ENCODE measurements at regions not wholly inside any gene's neighbourhood (a gene's known extent, or its start where the extent isn't known, plus 50 kb on each side); places are given as distances from the start of the nearest gene placed in this dataset.

DNA sequence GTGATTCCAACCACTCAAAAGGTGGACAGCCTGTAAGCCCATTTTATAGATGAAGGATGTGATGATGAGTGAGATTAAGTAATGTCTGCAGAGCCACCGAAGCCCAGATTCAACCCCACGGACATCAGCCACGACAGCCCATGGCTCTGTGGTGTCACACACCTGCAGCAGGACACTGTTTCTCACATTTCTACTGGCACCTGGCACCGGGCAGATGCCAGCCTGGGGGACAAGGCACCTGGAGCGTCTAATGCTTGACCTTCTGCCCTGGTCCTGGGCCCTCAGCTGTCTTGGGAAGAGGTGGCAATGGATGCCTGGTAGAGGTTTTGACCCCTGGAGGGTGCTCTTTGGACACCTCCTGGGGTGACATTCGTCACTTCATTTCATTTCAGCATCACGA, 176.3 kb downstream of the ANAPC1 start:
- TF ChIP-seq CTCF (IDR thresholded peaks at IDR 0.05; ENCODE audit: insufficient read depth, missing control alignments): no peak
- no peak for FAIRE-seq
- no peak for DNase-seq (ENCODE audit: insufficient read length, low spot score)

- DNase-seq (ENCODE audit: insufficient read length, low spot score) (no peak), FAIRE-seq (no peak)
Measured at GRCh38 chr2:111708476-111709180, 175.4 kb downstream of the ANAPC1 start.

DNA sequence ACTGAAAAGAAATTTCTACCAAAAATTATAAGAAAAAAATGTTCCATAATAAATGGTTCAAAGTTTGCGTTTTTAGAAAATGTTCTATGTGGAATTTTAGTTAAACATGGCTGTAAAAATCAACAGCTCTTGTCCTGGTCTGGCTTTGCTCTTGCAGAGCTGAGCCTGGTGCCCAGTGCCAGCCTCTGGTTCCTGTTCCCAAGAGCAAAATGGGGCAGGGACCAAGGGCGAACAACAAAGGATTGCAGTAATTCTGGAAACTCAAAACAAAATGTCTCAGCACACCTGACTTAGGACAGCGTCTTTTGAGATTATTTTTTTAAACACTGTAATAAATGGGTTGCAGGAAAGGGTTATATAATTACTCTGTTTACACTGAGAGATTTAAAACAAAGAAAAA, 174.7 kb downstream of the ANAPC1 start:
- FAIRE-seq (no peak), DNase-seq (ENCODE audit: insufficient read length, low spot score) (no peak)
- no peak for TF ChIP-seq CTCF (IDR thresholded peaks at IDR 0.05; ENCODE audit: insufficient read depth, missing control alignments)

More at GRCh38 chr2:111708476-111709180, 175.4 kb downstream of the ANAPC1 start:
- no peak for TF ChIP-seq CTCF (IDR thresholded peaks at IDR 0.05; ENCODE audit: insufficient read depth, missing control alignments)

- no peak for DNase-seq (ENCODE audit: insufficient read length, low spot score)
- no peak for FAIRE-seq
- no peak for TF ChIP-seq CTCF (IDR thresholded peaks at IDR 0.05; ENCODE audit: insufficient read depth, missing control alignments)
Measured at GRCh38 chr2:111710085-111710484, 173.9 kb downstream of the ANAPC1 start.

GRCh38 chr2:111710613-111711012, 173.4 kb downstream of the ANAPC1 start:
- TF ChIP-seq CTCF (IDR thresholded peaks at IDR 0.05; ENCODE audit: insufficient read depth, missing control alignments): no peak
- DNase-seq (ENCODE audit: insufficient read length, low spot score) (no peak), FAIRE-seq (no peak)

- DNase-seq (ENCODE audit: insufficient read length, low spot score) (no peak), FAIRE-seq (no peak)
- TF ChIP-seq CTCF (IDR thresholded peaks at IDR 0.05; ENCODE audit: insufficient read depth, missing control alignments): no peak
Measured at GRCh38 chr2:111711270-111711669, 172.7 kb downstream of the ANAPC1 start.

GRCh38 chr2:111712361-111712760, 171.6 kb downstream of the ANAPC1 start:
- DNase-seq (ENCODE audit: insufficient read length, low spot score) (no peak), FAIRE-seq (no peak)
- no peak for TF ChIP-seq CTCF (IDR thresholded peaks at IDR 0.05; ENCODE audit: insufficient read depth, missing control alignments)
